HepG2 (cell line): ENCODE measurements at regions not wholly inside any gene's neighbourhood (a gene's known extent, or its start where the extent isn't known, plus 50 kb on each side); places are given as distances from the start of the nearest gene placed in this dataset.

ENCODE experiments used
- ATAC-seq: fragments of 200-7000 bp; cut with Tn5 transposase; 3 replicates; pipeline ENCODE4 v1.9.1; 2020; ENCODE audit warnings: mild to moderate bottlenecking, moderate library complexity
- BruUV-seq: library from RNA; stranded (reverse); fragments of 400-500 nt; replicated peaks from 2 replicates; lab custom pipeline; 2021; lab: Mats Ljungman, UMichigan
- CTCF ChIA-PET: fragments of 300-600 bp; formaldehyde crosslinking; extraction: SDS; loops from one replicate; lab custom pipeline; 2021; ENCODE audit warnings: low total read pairs, inconsistent platforms, low intra/inter-chr PET ratio; lab: Yijun Ruan, JAX
- POLR2A ChIA-PET: fragments of 350-600 bp; sonication (Branson Sonifier 250); formaldehyde crosslinking; loops from one replicate; lab custom pipeline; 2020; ENCODE audit warnings: antibody characterized with exemption, inconsistent platforms; lab: Yijun Ruan, JAX
- DNase-seq: peaks from one replicate; pipeline ENCODE4 v3.0.0-alpha.2; 2015; ENCODE audit warnings: low spot score
- FAIRE-seq: peaks from 3 replicates; lab custom pipeline; 2011; peaks lifted over from hg19 to GRCh38; lab: Jason Lieb, UNC
- H2AFZ ChIP-seq: one replicate; pipeline ENCODE4 v1.6.1; 2011; ENCODE audit warnings: low read length, inconsistent platforms
- H3K27ac ChIP-seq: fragments of 300-600 bp; 3 replicates; pipeline ENCODE4 v1.8.0; 2011; ENCODE audit warnings: mixed run types, mild to moderate bottlenecking, mixed read lengths, low read length, inconsistent platforms; ENCODE audit not compliant: insufficient read depth; ENCODE audit errors: extremely low read length
- H3K27me3 ChIP-seq, 2 experiments: fragments of 200-600 bp in 1 of 2; 2 replicates in 1 of 2; 3 replicates in 1 of 2; pipeline versions ENCODE4 v1.6.0 to v1.8.0; 2011; ENCODE audit warnings: low read length in 2 of 2, mild to moderate bottlenecking in 2 of 2, moderate library complexity in 2 of 2, inconsistent platforms in 1 of 2; ENCODE audit not compliant: insufficient read depth in 2 of 2, control insufficient read depth in 1 of 2
- H3K36me3 ChIP-seq, 2 experiments: fragments of 200-600 bp in 1 of 2; replicated peaks in 1 of 2; 2 replicates in 1 of 2; 3 replicates in 1 of 2; pipeline versions ENCODE4 v1.5.1 to v1.8.0; 2011; ENCODE audit warnings: low read length in 2 of 2, inconsistent platforms in 1 of 2; ENCODE audit not compliant: insufficient read depth in 2 of 2, control insufficient read depth in 1 of 2
- H3K4me1 ChIP-seq: 2 replicates; pipeline ENCODE4 v1.5.1; 2012; ENCODE audit warnings: low read length, inconsistent platforms; ENCODE audit not compliant: insufficient read depth
- H3K4me2 ChIP-seq: 2 replicates; pipeline ENCODE4 v1.6.0; 2011; ENCODE audit warnings: low read depth, low read length, inconsistent platforms
- H3K4me3 ChIP-seq, 3 experiments: fragments of 200-600 bp in 1 of 3; sonication (generic), shearing (Covaris generic) in 1 of 3; replicated peaks in 1 of 3; 2 replicates each; pipeline ENCODE4 v1.5.1; 2011 to 2016; ENCODE audit warnings: low read length in 3 of 3, inconsistent platforms in 2 of 3, low read depth in 2 of 3, mild to moderate bottlenecking in 2 of 3, control low read depth in 1 of 3, mixed read lengths in 1 of 3; ENCODE audit not compliant: insufficient read depth in 1 of 3
- H3K79me2 ChIP-seq: one replicate; pipeline ENCODE4 v1.6.1; 2011; ENCODE audit warnings: low read length, inconsistent platforms; ENCODE audit not compliant: insufficient read depth
- H3K9ac ChIP-seq: 2 replicates; pipeline ENCODE4 v1.6.0; 2011; ENCODE audit warnings: mild to moderate bottlenecking, low read depth, low read length, inconsistent platforms; ENCODE audit not compliant: insufficient read depth
- H3K9me3 ChIP-seq: 2 replicates; pipeline ENCODE4 v1.5.1; 2012; ENCODE audit warnings: mild to moderate bottlenecking, low read length
- H4K20me1 ChIP-seq: 2 replicates; pipeline ENCODE4 v1.6.0; 2011; ENCODE audit warnings: inconsistent platforms, mild to moderate bottlenecking, low read length, moderate library complexity; ENCODE audit not compliant: insufficient read depth
- AGO1 ChIP-seq: fragments of 200-400 bp; formaldehyde crosslinking; IDR thresholded peaks from 2 replicates; pipeline ENCODE4 v1.6.1; 2017; ENCODE audit warnings: mild to moderate bottlenecking, low read depth, low read length, moderate library complexity; ENCODE audit not compliant: poor library complexity, severe bottlenecking
- GABPA ChIP-seq, 2 experiments: IDR thresholded peaks; 2 replicates each; pipeline ENCODE4 v1.6.1; 2011 to 2016; ENCODE audit warnings: low read depth in 2 of 2, low read length in 1 of 2, missing biosample characterization in 1 of 2, missing genetic modification characterization in 1 of 2
- GATAD1 ChIP-seq: IDR thresholded peaks from 2 replicates; pipeline ENCODE4 v1.6.1; 2016; ENCODE audit warnings: missing genetic modification reagents, missing compliant biosample characterization
- KMT2B ChIP-seq: IDR thresholded peaks from 2 replicates; pipeline ENCODE4 v1.6.1; 2016; ENCODE audit warnings: missing genetic modification reagents, missing compliant biosample characterization
- MTA3 ChIP-seq: sonication (generic); formaldehyde crosslinking; IDR thresholded peaks from 2 replicates; pipeline ENCODE4 v1.4.0; 2020; ENCODE audit warnings: missing genetic modification reagents
- NCOA1 ChIP-seq: sonication (generic); formaldehyde crosslinking; IDR thresholded peaks from 2 replicates; pipeline ENCODE4 v1.9.0; 2021; ENCODE audit warnings: missing genetic modification reagents
- NFKBIZ ChIP-seq: IDR thresholded peaks from 2 replicates; pipeline ENCODE4 v1.6.1; 2018; ENCODE audit warnings: missing genetic modification reagents, missing compliant biosample characterization
- SOX6 ChIP-seq, 2 experiments: fragments of 450-650 bp in 1 of 2; sonication (generic) in 1 of 2; formaldehyde crosslinking in 1 of 2; IDR thresholded peaks; 2 replicates each; pipeline versions ENCODE4 v1.4.0 to v1.6.1; 2017 to 2020; ENCODE audit warnings: antibody characterized with exemption in 1 of 2, mild to moderate bottlenecking in 1 of 2, missing genetic modification reagents in 1 of 2
- SRY ChIP-seq: sonication (generic); formaldehyde crosslinking; IDR thresholded peaks from 2 replicates; pipeline ENCODE4 v1.8.0; 2022; ENCODE audit warnings: mild to moderate bottlenecking, missing genetic modification reagents
- ZBTB7B ChIP-seq: sonication (generic); formaldehyde crosslinking; IDR thresholded peaks from 2 replicates; pipeline ENCODE4 v1.4.0; 2020; ENCODE audit warnings: missing genetic modification reagents
- ZKSCAN8 ChIP-seq: IDR thresholded peaks from 2 replicates; pipeline ENCODE4 v1.6.1; 2016; ENCODE audit warnings: borderline replicate concordance, missing genetic modification reagents, missing compliant biosample characterization
- ZNF160 ChIP-seq: sonication (generic); formaldehyde crosslinking; IDR thresholded peaks from 2 replicates; pipeline ENCODE4 v1.8.0; 2022; ENCODE audit warnings: mild to moderate bottlenecking, inconsistent platforms, missing genetic modification reagents
- ZNF326 ChIP-seq: sonication (generic); formaldehyde crosslinking; IDR thresholded peaks from 2 replicates; pipeline ENCODE4 v1.4.0; 2020; ENCODE audit warnings: missing genetic modification reagents, borderline replicate concordance
- ZNF549 ChIP-seq: sonication (generic); formaldehyde crosslinking; IDR thresholded peaks from 2 replicates; pipeline ENCODE4 v1.5.0; 2020; ENCODE audit warnings: missing genetic modification reagents
- ZNF564 ChIP-seq: sonication (generic); formaldehyde crosslinking; IDR thresholded peaks from 2 replicates; pipeline ENCODE4 v1.8.1; 2023; ENCODE audit warnings: mild to moderate bottlenecking, missing genetic modification reagents
- ZNF776 ChIP-seq: sonication (generic); formaldehyde crosslinking; IDR thresholded peaks from 2 replicates; pipeline ENCODE4 v1.4.0; 2020; ENCODE audit warnings: mild to moderate bottlenecking, missing genetic modification reagents
- ZSCAN12 ChIP-seq: sonication (generic); formaldehyde crosslinking; IDR thresholded peaks from 2 replicates; pipeline ENCODE4 v1.9.0; 2021; ENCODE audit warnings: mild to moderate bottlenecking, missing genetic modification reagents
- WGBS: methylation state at CpG from one replicate; pipeline ENCODE4 v1.1.6; 2017; ENCODE audit warnings: low lambda C conversion rate; 5-methylcytosine and 5-hydroxymethylcytosine counted together
- in situ Hi-C: cut with HindIII; loops from 2 replicates; pipeline ENCODE4 v1.10.0; 2017; ENCODE audit warnings: low pct_unique_long_range_greater_than_20kb; ENCODE audit not compliant: extremely low pct_ligation_motif_present
- intact Hi-C: fragments of 100-400 bp; cut with micrococcal nuclease; formaldehyde crosslinking; loops from one replicate; pipeline ENCODE4 v1.10.0; 2022; ENCODE audit not compliant: unreplicated experiment
- TF ChIP-seq, protein P1 (sequence below): sonication (generic); formaldehyde crosslinking; IDR thresholded peaks from 2 replicates; pipeline ENCODE4 v1.5.1; 2020; ENCODE audit warnings: mild to moderate bottlenecking, missing genetic modification reagents
- TF ChIP-seq, protein P2 (sequence below): sonication (generic); formaldehyde crosslinking; IDR thresholded peaks from 2 replicates; pipeline ENCODE4 v1.8.1; 2023; ENCODE audit warnings: mild to moderate bottlenecking, missing genetic modification reagents, borderline replicate concordance
- TF ChIP-seq, protein P3 (sequence below): IDR thresholded peaks from 2 replicates; pipeline ENCODE4 v1.6.1; 2016

GRCh38 chr2:187748958-187749357, 194.7 kb upstream of the TFPI start:
- TF ChIP-seq ZBTB7B (CRISPR knock-in tag) (no peak), KMT2B (CRISPR knock-in tag) (no peak), ZNF160 (no peak), NFKBIZ (CRISPR knock-in tag) (no peak), SOX6 (IDR thresholded peaks at IDR 0.05) (no peak), SOX6 (CRISPR knock-in tag; IDR thresholded peaks at IDR 0.05) (no peak), GATAD1 (no peak), GABPA (IDR thresholded peaks at IDR 0.05; ENCODE audit: low read depth, low read length) (no peak), GABPA (CRISPR knock-in tag; IDR thresholded peaks at IDR 0.05; ENCODE audit: low read depth) (no peak), ZNF776 (CRISPR knock-in tag) (no peak), AGO1 (no peak), MTA3 (CRISPR knock-in tag) (no peak), NCOA1 (CRISPR knock-in tag) (no peak), ZKSCAN8 (CRISPR knock-in tag) (no peak), ZSCAN12 (CRISPR knock-in tag) (no peak), ZNF549 (CRISPR knock-in tag) (no peak), ZNF564 (CRISPR knock-in tag) (no peak), ZNF326 (CRISPR knock-in tag) (no peak), SRY (CRISPR knock-in tag) (no peak)
- TF ChIP-seq, protein P1, sequence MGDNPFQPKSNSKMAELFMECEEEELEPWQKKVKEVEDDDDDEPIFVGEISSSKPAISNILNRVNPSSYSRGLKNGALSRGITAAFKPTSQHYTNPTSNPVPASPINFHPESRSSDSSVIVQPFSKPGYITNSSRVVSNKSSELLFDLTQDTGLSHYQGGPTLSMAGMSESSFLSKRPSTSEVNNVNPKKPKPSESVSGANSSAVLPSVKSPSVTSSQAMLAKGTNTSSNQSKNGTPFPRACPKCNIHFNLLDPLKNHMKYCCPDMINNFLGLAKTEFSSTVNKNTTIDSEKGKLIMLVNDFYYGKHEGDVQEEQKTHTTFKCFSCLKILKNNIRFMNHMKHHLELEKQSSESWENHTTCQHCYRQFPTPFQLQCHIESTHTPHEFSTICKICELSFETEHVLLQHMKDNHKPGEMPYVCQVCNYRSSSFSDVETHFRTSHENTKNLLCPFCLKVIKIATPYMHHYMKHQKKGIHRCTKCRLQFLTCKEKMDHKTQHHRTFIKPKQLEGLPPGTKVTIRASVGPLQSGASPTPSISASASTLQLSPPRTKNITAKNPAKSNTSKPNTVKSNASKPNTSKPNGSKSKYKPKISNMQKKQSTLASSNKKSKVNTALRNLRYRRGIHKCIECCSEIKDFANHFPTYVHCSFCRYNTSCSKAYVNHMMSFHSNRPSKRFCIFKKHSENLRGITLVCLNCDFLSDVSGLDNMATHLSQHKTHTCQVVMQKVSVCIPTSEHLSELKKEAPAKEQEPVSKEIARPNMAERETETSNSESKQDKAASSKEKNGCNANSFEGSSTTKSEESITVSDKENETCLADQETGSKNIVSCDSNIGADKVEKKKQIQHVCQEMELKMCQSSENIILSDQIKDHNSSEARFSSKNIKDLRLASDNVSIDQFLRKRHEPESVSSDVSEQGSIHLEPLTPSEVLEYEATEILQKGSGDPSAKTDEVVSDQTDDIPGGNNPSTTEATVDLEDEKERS (CRISPR knock-in tag), result no peak
- TF ChIP-seq, protein P2, sequence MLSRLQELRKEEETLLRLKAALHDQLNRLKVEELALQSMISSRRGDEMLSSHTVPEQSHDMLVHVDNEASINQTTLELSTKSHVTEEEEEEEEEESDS (CRISPR knock-in tag), result no peak
- TF ChIP-seq, protein P3, sequence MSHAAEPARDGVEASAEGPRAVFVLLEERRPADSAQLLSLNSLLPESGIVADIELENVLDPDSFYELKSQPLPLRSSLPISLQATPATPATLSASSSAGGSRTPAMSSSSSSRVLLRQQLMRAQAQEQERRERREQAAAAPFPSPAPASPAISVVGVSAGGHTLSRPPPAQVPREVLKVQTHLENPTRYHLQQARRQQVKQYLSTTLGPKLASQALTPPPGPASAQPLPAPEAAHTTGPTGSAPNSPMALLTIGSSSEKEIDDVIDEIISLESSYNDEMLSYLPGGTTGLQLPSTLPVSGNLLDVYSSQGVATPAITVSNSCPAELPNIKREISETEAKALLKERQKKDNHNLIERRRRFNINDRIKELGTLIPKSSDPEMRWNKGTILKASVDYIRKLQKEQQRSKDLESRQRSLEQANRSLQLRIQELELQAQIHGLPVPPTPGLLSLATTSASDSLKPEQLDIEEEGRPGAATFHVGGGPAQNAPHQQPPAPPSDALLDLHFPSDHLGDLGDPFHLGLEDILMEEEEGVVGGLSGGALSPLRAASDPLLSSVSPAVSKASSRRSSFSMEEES (CRISPR knock-in tag), result no peak
- intact Hi-C loops, result no loop called here
- 3% methylated on average over 4 of the region's 4 CpGs for WGBS
- Histone ChIP-seq H3K27me3 (no peaks in the 10 kb centered on the region), H3K27ac (no peak overlapping the region), H3K9ac (no peak overlapping the region), H3K4me1 (no peaks in the 10 kb centered on the region), H3K36me3 (no peaks in the 10 kb centered on the region), H3K4me3 (no peak overlapping the region), H4K20me1 (no peaks in the 10 kb centered on the region), H3K4me2 (no peak overlapping the region), H3K9me3 (no peaks in the 10 kb centered on the region), H3K79me2 (no peaks in the 10 kb centered on the region), H2AFZ (no peak overlapping the region)
- BruUV-seq, result no TSS peak
- POLR2A ChIA-PET, result no interaction called here
- DNase-seq (no peak), FAIRE-seq (no peak), ATAC-seq (peak; percentile 57)
- CTCF ChIA-PET, result no interaction called here
- in situ Hi-C loops, result no loop called here
